ENCODE measurements at regions not wholly inside any gene's neighbourhood (a gene's known extent, or its start where the extent isn't known, plus 50 kb on each side); places are given as distances from the start of the nearest gene placed in this dataset.
"Not testable (repeated sequence)": the region's sequence is repeated elsewhere in the genome, so short reads cannot be mapped to it uniquely, and the experiment has no call there.

DNA sequence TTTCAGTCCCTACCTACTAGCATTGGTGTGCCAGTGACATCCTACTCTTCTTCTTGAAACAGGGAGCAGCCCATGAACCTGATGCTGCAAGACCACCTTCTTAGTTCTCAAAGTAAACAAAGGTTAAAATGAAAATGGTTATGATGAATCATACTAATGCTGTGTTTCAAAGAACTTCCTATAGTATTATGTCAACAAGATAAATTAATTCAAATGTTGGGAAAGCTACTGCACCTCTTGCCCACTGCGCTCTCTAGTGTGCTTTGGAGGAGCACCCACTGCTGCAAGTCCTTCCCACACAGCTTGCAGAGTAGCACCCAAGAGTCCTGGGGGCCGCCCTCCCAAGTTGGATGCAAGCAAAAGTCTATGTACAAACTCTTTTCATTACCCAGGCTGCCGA is 81.1 kb downstream of the CD200R1L start:
- DNase-seq (ENCODE audit: low spot score) = no peak
- no peak for FAIRE-seq

DNA sequence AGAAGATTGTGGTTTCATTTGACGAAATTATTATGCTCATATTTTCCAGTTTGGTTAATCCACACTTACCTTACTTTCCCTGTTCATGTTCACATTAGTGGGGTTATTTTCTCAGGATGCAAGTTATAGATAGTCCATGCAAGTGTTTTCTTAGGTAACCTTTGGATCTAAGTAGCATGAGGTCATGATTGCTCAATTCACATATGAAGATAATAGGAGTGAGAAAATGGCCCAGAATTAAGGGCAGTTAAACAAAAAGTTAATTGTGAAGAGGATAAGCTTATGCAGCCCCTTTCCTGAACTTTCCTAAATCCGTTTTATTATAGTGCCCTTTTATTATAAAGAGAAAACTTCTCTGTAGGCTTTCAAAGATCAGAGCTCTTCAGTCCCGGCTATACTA is 83.4 kb downstream of the CD200R1L start:
- no peak for DNase-seq (ENCODE audit: low spot score)
- FAIRE-seq = no peak

DNA sequence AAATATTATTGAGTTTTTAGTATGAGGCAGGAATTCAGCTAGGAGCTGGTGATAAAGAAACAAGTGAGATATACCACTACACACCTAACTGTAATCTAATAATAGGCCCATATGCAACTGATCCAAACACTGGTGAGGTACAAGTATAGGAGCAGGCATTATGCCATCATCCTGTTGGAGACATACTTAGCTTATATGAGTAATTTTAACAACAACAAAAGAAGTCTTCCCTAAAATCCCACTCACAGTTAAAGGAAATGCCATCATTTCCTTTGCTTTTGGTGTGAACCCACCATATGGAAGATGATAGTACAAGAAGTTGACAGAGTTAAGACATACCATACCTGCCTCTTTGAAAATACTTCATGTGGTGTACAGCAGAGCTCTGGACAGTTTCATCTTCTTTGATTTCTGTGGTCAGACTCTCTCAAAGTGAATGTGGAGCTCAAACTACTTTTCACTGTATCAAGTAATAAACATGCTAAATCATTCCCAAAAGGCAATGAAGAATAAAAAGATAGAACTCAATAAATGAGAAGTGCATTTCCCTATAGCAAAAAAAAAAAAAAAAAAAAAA is 85.5 kb downstream of the CD200R1L start:
- no peak for DNase-seq (ENCODE audit: low spot score)
- no peak for FAIRE-seq

DNA sequence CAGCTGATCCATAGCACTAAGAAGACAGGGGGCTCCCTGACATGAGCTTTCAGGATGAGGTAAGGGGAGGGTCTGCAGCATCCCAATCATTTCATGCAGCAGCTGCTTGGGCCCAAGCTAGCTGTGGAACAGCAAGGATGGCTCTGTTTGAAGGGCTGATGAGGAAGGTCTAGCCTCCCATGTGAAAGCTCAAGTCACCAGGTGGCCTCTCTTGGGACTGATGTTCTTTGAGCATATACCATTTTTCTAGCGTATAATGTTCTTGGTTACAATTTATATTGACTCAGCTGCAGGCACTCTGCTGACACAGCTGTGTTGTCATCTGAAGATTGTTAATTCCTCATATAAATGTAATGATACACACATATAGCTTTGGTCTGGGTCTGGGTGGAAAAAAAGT is 87.0 kb downstream of the CD200R1L start:
- FAIRE-seq (no peak), DNase-seq (ENCODE audit: low spot score) (no peak)

DNA sequence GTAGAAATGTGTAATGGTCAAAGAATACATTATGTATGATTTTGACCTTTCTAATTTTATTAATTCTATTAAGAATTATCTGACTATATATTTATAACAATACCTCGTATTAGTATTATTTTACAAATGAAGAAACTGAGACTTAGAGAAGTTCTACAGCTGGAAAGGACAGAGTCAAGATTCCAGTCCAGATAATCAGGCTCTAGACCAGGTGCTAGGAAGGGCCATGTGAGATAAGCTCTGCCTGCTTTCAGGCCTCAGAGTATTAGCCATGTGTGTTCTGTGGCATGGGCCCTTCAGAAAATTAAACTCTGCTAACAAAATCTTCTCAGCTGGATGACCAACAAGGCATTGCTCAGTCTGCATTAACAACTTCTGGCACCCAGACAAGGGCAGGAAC is 87.5 kb downstream of the CD200R1L start:
- DNase-seq (ENCODE audit: low spot score) (no peak), FAIRE-seq (no peak)

DNA sequence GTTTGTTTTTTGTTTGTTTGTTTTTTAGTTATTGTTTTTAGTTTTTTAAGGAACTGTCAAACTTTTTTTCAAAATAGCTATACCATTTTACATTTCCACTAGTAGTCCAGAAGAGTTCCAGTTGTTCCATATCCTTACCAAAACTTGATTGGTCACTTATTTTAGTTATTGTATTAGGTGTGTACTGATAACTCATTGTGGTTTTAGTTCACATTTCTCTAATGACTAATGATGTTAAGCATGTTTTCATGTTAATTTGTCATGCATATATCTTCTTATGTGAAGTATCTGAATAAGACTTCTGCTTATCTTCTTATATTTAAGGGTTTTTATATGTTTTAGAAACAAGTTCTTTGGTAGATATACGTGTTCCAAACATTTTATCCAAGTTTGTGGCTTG is 89.5 kb downstream of the CD200R1L start:
- DNase-seq (ENCODE audit: low spot score) = no peak
- FAIRE-seq = no peak

DNA sequence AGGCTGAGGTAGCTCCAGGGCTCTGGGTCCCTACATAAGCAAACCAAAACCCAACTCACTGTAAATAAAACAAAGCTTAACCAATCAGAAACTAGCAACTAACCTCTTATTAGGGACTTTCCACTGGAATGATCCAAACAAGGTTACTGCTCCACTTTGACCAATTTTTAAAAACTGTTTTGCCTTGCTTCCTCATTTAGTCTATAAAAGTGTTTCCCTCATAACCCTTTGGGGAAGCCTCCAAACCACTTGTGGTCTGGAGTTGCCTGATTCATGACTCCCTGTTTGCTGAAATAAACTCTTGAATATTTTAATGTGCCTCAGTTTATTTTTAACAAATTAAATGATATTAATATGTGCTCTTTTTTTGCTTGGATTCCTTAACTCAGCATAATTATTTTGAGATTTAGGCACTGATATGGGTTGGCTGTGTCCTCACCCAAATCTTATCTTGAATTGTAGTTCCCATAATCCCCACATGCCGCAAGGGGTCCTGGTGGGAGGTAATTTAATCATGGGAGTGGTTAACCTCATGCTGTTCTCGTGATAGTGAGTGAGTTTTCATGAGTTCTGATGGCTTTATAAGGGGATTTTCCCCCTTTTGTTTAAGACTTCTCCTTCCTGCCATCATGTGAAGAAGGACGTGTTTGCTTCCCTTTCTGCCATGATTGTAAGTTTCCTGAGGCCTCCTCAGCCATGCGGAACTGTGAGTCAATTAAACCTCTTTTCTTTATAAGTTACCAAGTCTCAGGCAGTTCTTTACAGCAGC is 90.6 kb downstream of the CD200R1L start:
- DNase-seq (ENCODE audit: low spot score) (no peak), FAIRE-seq (no peak)

DNA sequence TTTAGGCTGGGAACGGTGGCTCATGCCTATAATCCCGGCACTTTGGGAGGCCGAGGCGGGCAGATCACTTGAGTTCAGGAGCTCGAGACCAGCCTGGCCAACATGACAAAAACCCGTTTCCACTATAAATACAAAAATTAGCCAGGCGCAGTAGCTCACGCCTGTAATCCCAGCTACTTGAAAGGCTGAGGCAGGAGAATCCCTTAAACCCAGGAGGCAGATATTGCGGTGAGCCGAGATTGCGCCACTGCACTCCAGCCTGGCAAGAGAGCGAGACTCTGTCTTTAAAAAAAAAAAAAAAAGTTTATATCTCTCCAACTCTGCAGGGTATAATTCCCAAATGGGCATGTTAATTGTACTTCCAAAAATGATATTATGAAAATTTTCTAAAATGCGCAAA is 91.6 kb downstream of the CD200R1L start:
- not testable (repeated sequence) for DNase-seq (ENCODE audit: low spot score); FAIRE-seq

DNA sequence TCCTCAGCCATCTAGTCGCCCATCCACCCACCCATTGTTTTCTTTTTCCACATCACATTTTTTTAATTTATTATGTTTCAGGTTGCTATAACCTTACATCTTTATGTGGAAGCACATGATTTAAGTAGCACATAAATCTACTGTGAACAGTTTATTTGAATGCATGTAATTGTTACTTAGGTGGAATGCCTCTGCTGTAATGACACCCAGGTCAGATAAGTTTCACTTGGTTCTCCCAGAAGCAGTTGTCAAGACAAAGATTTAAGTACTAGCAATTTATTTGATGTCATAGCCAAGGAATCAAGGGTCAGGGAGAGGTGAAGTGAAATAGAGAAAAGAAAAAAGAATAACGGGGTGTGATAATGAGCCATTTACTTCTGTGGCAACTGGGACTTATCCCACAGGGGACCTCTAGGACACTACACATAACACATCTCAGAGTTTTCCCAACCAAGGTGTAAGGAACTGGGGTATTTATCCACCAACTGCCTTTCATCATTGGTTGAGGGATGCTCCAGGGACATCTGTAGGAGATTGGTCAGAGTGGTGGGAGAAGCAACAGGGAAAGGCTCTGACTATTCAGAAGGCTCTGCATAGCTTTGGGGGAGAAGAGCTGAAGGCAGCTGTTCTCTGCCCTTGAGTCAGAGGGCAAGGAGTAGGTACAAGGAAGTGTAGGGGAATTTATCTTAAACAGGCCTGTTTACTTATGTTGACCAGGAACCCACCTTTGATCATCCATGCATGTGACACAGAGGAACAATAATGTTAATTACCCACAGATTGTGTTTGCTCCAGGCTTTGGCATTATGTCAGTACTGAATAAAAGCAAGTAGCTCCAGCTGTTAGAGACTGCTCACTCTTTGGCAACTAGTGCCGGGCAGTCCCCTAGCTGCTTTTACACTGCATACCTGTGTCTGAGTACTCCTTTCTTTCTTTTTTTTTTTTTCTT is 94.8 kb downstream of the CD200R1L start:
- FAIRE-seq (no peak), DNase-seq (ENCODE audit: low spot score) (no peak)

DNA sequence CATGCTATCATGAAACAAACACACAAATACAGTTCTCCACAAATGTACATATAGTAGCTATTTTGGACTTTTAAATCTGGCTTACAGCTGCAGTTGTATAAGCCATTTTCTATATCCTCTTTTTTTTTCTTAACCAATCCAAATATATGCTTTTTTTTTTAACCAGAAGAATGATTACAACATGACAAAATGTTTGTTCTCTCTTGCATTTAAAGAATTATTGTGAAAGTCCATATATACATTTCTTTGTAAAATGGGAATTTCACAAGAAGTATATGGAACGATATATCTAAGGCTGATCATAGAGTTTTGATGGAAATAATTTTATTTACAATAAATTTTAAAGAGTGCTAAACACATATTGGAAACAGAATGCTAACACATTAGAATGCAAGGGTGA is 95.6 kb downstream of the CD200R1L start:
- DNase-seq (ENCODE audit: low spot score) (no peak), FAIRE-seq (no peak)

DNA sequence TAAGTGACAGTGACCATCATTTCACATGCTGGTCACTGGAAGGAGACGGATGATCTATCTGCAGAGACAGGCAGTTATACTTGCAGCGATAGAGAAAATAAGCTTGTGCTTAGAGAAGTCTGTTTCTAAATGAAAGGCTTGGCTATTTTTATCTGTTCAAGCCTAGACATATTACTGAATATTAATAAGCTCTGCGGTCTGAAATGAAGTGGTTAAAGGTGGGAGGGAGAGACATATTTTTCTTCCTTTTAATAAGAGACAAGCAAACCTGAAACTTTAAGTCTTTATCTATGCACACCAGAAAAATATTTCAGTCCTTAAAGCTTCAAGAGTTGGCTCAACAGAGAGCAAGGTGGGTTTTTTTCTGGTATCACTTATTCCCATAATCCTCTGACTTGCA is 99.0 kb downstream of the CD200R1L start:
- DNase-seq (ENCODE audit: low spot score) (no peak), FAIRE-seq (no peak)

DNA sequence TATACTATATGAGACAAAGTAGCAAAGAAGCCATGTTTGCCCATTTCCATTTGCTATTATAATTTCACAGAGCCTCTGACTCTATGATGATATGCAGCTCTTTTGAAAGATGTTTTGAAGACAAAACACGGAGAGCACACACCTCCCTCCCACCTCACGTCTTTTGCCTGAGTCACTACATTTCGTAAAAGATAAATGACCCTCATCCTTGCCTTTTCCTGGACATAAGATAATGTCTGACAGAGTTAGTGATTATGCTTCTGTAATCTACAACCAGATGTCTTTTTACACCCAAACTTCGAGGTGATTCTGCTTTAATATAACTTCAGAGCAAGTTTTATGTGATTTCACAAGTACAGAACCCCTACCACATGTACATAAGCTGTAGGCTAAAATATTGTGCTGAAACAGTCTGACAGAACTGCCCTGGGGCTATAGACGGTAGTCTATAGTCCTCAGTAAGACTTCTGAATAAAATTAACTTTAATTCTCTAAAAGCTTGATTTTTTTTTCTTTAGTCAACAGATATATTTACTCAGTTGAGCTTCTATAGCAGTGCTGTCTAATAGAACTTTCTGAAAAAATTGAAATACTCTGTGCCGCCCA is 99.9 kb downstream of the CD200R1L start:
- FAIRE-seq (no peak), DNase-seq (ENCODE audit: low spot score) (no peak)

DNA sequence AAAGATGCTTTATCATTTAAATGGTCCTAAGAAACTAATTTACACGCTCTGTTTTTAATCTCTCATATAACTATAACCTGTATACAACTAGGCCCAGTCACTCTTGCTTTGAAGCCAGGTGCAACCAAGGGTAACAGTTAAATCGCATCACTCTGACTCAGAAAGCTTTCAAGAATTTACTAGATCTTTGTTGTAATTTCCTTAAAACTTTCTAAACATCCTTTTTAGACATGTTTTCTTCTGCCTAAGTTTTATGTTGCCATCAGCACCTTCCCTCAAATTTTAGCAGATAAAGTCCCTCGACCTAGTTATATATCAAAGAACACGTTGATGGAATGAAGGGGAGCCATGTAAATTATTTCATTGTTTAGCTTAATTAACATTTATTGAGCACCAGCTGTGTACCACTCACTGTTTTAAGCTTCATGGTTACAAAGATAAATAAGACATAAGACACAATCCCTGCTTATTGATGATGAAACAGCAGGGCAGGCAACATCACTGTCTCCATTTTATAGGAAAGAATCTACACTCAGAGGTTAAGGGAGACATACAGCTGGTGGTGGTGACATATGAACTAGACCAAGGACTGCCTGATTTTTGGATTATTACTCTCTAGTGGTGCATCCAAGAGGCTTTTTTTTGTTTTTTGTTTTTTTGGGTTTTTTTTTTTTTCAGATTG is 101.0 kb downstream of the CD200R1L start:
- no peak for FAIRE-seq
- DNase-seq (ENCODE audit: low spot score) = no peak

DNA sequence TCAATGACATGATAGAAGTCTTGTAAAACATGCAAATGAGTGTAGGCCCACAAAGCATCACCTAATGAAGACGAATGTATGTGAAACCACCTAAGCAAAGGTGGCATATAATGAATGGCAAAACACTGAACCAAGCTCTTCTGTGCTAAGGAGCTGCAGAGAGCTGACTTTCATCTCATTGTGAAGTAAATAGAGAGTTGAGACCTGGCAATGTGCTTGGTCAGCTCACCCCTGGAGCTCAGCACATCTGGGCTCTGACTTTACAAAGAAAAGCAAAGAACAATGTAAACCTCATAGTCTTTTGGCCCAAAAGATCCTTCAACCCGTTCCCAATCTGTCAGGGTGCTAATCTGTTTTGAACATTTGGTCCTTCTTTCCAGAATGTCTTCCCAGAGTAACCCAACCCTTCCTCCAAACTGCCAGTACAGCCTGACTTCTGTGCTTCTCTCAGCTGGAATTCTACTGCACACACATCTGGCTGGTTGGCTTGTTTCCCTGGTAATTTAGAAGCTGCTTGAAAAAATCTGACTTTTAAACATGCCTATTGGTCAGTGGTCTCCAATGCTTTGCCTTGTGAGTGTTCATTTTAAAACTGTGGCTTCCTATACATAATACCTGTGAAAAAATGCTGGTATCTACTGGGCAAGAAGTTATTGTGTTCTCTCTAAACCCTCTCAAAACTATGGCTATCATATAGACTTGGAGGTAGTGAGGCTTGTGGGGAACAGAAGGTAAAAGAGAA is 101.7 kb downstream of the CD200R1L start:
- DNase-seq (ENCODE audit: low spot score) (no peak), FAIRE-seq (no peak)

DNA sequence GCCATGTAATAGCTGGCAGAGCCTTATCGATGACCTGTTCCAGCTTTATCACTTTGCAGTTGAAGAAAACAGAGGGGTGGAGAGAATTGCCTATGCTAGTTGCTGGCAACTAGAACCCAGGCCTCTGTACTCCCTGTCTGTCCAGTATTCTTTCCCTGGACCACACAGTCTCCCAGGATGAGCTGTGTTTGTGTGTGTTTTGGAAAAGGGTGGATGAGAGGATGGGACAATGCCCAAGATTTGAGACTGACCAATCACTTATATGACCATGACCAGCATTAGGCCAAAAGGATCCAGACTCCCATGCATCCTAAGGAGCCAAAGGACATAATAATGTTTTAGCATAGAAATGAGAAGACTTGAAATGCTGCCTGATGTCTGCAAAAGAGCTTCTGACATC is 102.6 kb downstream of the CD200R1L start:
- FAIRE-seq (no peak), DNase-seq (ENCODE audit: low spot score) (no peak)

DNA sequence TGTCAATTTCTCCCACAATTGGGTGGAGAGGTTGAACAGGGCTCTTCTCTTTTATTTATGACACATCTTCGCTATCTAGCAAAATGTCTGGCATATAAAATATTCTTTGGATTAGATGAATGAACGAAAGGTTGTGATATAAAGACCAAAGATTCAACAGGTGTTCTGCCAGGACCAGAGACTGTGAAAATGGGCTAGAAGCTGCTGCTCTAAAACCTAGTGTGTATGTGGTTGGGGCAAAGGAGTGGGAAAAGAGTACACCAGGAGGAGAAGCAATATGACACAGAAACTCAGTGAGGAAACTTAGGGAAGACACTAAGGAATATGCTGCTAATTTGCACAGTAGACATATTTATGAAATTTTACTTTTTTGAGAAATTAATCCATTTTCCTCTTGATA is 102.0 kb upstream of the CCDC80 start:
- DNase-seq (ENCODE audit: low spot score) = no peak
- no peak for FAIRE-seq

DNA sequence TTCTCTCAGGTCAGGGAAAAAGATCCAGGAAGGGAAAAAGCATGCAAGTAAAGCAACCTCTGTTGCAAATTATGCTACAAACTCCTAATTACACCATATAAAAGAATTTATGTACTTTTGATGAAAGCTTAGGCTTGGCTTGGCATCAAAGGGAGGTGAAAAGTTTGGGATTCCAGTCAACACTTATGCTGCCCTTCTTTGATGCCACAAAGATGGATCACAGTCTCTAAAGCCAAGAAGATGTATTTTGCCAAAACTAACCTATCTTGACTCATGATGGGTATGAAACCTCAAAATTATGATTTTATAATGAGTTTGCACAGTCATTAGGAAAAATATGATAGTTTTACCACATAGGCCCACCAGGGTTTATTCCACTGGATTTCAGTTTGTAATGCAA is 101.0 kb upstream of the CCDC80 start:
- FAIRE-seq = no peak
- DNase-seq (ENCODE audit: low spot score) = no peak

DNA sequence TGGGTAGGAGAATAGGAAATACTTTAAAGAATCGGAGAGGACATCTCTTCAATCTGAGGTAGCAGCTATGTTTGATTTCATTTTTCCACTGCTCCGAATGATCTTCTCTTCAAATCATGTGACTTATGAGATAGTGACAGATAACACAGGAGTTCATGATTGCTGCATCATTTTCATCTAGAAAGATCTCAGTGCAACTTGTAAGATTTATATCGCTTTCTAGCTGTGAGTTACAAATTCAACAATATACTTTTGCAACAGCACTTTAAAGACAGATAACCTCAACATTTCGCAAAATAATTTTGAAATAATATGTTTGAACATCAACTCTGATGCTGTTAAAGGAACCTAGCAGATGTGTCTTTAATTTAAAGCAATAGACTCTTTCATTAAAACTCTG is 99.9 kb upstream of the CCDC80 start:
- FAIRE-seq = no peak
- no peak for DNase-seq (ENCODE audit: low spot score)

DNA sequence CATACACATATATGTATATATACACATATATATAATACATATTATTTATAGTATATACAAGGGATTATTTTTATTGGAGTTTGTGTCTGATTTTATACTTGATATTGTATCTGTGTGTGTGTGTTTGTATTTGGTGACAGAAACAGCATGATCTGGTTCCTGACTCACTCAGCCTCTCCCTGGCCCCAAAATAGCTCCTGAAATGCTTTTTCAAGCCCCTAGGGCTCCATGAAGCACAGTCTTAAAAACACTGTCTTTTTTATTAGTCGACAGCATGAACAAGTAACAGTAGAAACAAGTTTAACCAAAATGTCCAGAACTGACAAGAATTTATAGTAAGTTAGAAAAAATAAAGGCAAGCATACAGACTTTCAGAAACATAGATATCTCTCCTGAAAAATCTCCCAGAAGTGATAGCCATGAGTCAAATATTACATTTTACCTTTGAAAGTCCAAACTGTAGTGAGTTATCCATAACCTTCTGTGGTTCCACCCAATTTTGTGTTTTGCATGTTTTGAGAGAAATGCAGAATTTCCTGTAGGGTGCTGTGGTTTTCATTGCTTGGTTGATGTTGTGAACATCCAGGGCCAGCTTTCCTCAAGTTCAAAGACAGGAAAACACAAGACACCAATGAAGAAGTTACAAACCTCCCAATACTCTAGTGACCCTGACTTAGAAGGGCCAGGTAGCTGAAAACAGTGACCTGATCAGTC is 98.5 kb upstream of the CCDC80 start:
- DNase-seq (ENCODE audit: low spot score) (no peak), FAIRE-seq (no peak)

DNA sequence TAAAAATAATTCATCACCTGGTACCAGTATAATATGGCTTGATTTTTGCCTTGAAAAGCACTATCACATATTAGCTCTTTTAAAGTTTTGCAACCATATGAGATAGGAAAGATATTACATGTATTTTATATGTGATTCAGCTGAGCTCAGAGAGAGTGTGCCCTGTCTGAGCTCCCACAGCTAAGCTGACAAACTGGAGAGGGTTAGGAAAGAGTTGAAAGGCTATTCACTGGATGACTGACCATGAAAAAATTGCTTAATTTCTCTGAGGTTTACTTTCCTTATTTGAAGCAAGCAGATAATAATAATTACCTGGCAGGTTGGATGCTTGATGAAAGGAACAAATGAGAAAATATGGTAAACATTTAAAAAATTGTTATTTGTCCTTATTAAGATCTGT is 97.4 kb upstream of the CCDC80 start:
- FAIRE-seq (no peak), DNase-seq (ENCODE audit: low spot score) (no peak)

All from RCC 7860 (cell line).